SK-N-SH (cell line): ENCODE measurements at regions not wholly inside any gene's neighbourhood (a gene's known extent, or its start where the extent isn't known, plus 50 kb on each side); places are given as distances from the start of the nearest gene placed in this dataset.

ENCODE experiments used
- ELF1 ChIP-seq: IDR thresholded peaks from 2 replicates; pipeline ENCODE4 v1.4.0; 2012
- EP300 ChIP-seq, 2 experiments: IDR thresholded peaks; 2 replicates each; pipeline versions ENCODE4 v1.4.0 to v1.6.1; 2012; ENCODE audit warnings: borderline replicate concordance in 1 of 2, low read depth in 1 of 2, low read length in 1 of 2
- FOXJ3 ChIP-seq: sonication (generic); formaldehyde crosslinking; IDR thresholded peaks from 2 replicates; pipeline ENCODE4 v1.5.1; 2020; ENCODE audit warnings: mild to moderate bottlenecking, missing genetic modification reagents
- REST ChIP-seq: IDR thresholded peaks from 2 replicates; pipeline ENCODE4 v1.6.1; 2012; ENCODE audit warnings: mild to moderate bottlenecking, low read depth, low read length, moderate library complexity

DNA sequence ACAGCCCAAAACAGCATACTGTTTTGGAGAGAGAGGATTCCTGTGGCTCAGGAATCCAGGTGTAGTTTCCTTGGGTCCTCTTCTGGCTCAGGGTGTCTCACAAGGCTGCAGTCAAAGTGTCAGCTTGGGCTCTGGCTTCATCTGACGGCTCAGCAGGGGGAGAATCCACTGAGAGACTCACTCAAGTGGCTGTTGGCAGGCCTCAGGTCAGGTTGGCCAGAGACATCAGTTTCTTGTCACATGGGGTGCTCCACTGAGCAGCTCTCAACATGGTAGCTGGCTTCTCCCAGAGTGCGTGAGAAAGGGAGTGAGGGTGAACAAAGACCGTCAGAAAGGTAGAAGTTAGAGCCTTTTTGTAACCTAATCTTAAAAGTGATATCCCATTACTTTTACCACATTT lies 168.4 kb downstream of the SOCS6 start:
- TF ChIP-seq EP300 (IDR thresholded peaks at IDR 0.05; ENCODE audit: borderline replicate concordance in 1 of 2, low read depth in 1 of 2, low read length in 1 of 2) (no peak), FOXJ3 (CRISPR knock-in tag) (no peak), REST (no peak), ELF1 (no peak)
